H1 (cell line): ENCODE measurements at regions not wholly inside any gene's neighbourhood (a gene's known extent, or its start where the extent isn't known, plus 50 kb on each side); places are given as distances from the start of the nearest gene placed in this dataset.

ENCODE experiments used
- CTCF ChIA-PET: fragments of 300-600 bp; sonication (Branson Sonifier 250); formaldehyde crosslinking; loops from one replicate; lab custom pipeline; 2021; ENCODE audit not compliant: partially characterized antibody; lab: Charles Lee
- POLR2A ChIA-PET: fragments of 300-600 bp; sonication (Branson Sonifier 250); formaldehyde crosslinking; loops from one replicate; lab custom pipeline; 2021; ENCODE audit warnings: inconsistent platforms; ENCODE audit not compliant: partially characterized antibody; lab: Charles Lee
- DNase-seq, 2 experiments: peaks; one replicate each; pipeline versions ENCODE4 v3.0.0 to v3.0.0-alpha.2; 2010 to 2022; ENCODE audit warnings: low spot score in 2 of 2, low read depth in 1 of 2, mixed read lengths in 1 of 2
- FAIRE-seq: peaks from 2 replicates; lab custom pipeline; 2011; peaks lifted over from hg19 to GRCh38; lab: Jason Lieb, UNC
- H2AFZ ChIP-seq: 2 replicates; pipeline ENCODE4 v1.8.1; 2012; ENCODE audit warnings: low read length, inconsistent platforms
- H2AK5ac ChIP-seq: 2 replicates; pipeline ENCODE4 v1.6.1; 2013; ENCODE audit warnings: low read depth, low read length
- H2BK120ac ChIP-seq: replicated peaks from 2 replicates; pipeline ENCODE3; 2013; ENCODE audit warnings: low read depth, low read length, inconsistent platforms
- H2BK12ac ChIP-seq: 2 replicates; pipeline ENCODE4 v1.6.1; 2013; ENCODE audit warnings: low read depth, low read length
- H2BK15ac ChIP-seq: 2 replicates; pipeline ENCODE4 v1.6.1; 2013; ENCODE audit warnings: low read length
- H2BK20ac ChIP-seq: 2 replicates; pipeline ENCODE4 v1.6.1; 2013; ENCODE audit warnings: low read length
- H2BK5ac ChIP-seq: 2 replicates; pipeline ENCODE4 v1.6.1; 2013; ENCODE audit warnings: low read depth, low read length
- H3K14ac ChIP-seq: 2 replicates; pipeline ENCODE4 v1.6.1; 2013; ENCODE audit warnings: inconsistent platforms; ENCODE audit not compliant: insufficient read length
- H3K18ac ChIP-seq: 2 replicates; pipeline ENCODE4 v1.6.1; 2013; ENCODE audit warnings: low read length; ENCODE audit errors: extremely low read depth
- H3K23ac ChIP-seq: 2 replicates; pipeline ENCODE4 v1.6.1; 2013; ENCODE audit warnings: inconsistent platforms; ENCODE audit not compliant: insufficient read length
- H3K23me2 ChIP-seq: 2 replicates; pipeline ENCODE4 v1.6.1; 2013; ENCODE audit warnings: low read depth, low read length
- H3K27ac ChIP-seq: 2 replicates; pipeline ENCODE4 v1.6.1; 2011; ENCODE audit warnings: low read depth, low read length, inconsistent platforms
- H3K27me3 ChIP-seq, 4 experiments: replicated peaks in 1 of 4; 1 replicate in 1 of 4; 2 replicates in 3 of 4; pipeline versions ENCODE4 v1.6.1 to v1.8.1; 2011 to 2013; ENCODE audit warnings: low read length in 3 of 4, mild to moderate bottlenecking in 3 of 4, inconsistent platforms in 2 of 4, mixed read lengths in 2 of 4, moderate library complexity in 1 of 4; ENCODE audit not compliant: control insufficient read depth in 3 of 4, insufficient read depth in 3 of 4; ENCODE audit errors: extremely low read depth in 1 of 4
- H3K36me3 ChIP-seq, 4 experiments: 2 replicates each; pipeline versions ENCODE4 v1.6.1 to v1.8.1; 2011 to 2013; ENCODE audit warnings: mild to moderate bottlenecking in 4 of 4, low read length in 3 of 4, moderate library complexity in 2 of 4, control low read depth in 1 of 4, inconsistent platforms in 1 of 4; ENCODE audit not compliant: insufficient read depth in 4 of 4, control insufficient read depth in 2 of 4
- H3K4ac ChIP-seq: replicated peaks from 2 replicates; pipeline ENCODE3; 2013; ENCODE audit warnings: low read length, low read depth, mixed read lengths, inconsistent platforms; ENCODE audit not compliant: insufficient read length
- H3K4me1 ChIP-seq, 4 experiments: replicated peaks in 1 of 4; 1 replicate in 1 of 4; 2 replicates in 3 of 4; pipeline versions ENCODE4 v1.6.1 to v1.8.1; 2011 to 2013; ENCODE audit warnings: low read length in 3 of 4, inconsistent platforms in 2 of 4, mixed read lengths in 1 of 4; ENCODE audit not compliant: insufficient read depth in 4 of 4, control insufficient read depth in 3 of 4
- H3K4me2 ChIP-seq, 2 experiments: 2 replicates each; pipeline versions ENCODE4 v1.6.1 to v1.8.1; 2011 to 2013; ENCODE audit warnings: low read depth in 2 of 2, low read length in 2 of 2, control low read depth in 1 of 2, inconsistent platforms in 1 of 2, mild to moderate bottlenecking in 1 of 2; ENCODE audit not compliant: insufficient read depth in 1 of 2
- H3K4me3 ChIP-seq, 4 experiments: fragments of 200-600, 300-600 bp in 1 of 4; sonication (generic), shearing (Covaris generic), sonication (Bioruptor Twin) in 1 of 4; 2 replicates each; pipeline versions ENCODE4 v1.5.1 to v1.8.1; 2011 to 2016; ENCODE audit warnings: low read length in 4 of 4, low read depth in 3 of 4, control low read depth in 2 of 4, inconsistent platforms in 2 of 4, mild to moderate bottlenecking in 2 of 4, mixed read lengths in 1 of 4, moderate library complexity in 1 of 4; ENCODE audit not compliant: insufficient read depth in 2 of 4; ENCODE audit errors: extremely low read depth in 1 of 4
- H3K56ac ChIP-seq: replicated peaks from 2 replicates; pipeline ENCODE3; 2013; ENCODE audit warnings: low read depth, mild to moderate bottlenecking, mixed read lengths, low read length, inconsistent platforms; ENCODE audit not compliant: insufficient read length
- H3K79me1 ChIP-seq: 2 replicates; pipeline ENCODE4 v1.6.1; 2013; ENCODE audit warnings: low read depth, low read length, control low read depth
- H3K79me2 ChIP-seq, 2 experiments: 2 replicates each; pipeline versions ENCODE4 v1.6.1 to v1.8.1; 2012 to 2013; ENCODE audit warnings: low read length in 2 of 2, mild to moderate bottlenecking in 2 of 2, inconsistent platforms in 1 of 2; ENCODE audit not compliant: insufficient read depth in 2 of 2, control insufficient read depth in 1 of 2
- H3K9ac ChIP-seq, 4 experiments: replicated peaks in 1 of 4; 1 replicate in 1 of 4; 2 replicates in 3 of 4; pipeline versions ENCODE4 v1.6.1 to v1.8.1; 2011 to 2013; ENCODE audit warnings: low read depth in 3 of 4, low read length in 3 of 4, control low read depth in 2 of 4, mild to moderate bottlenecking in 2 of 4, moderate library complexity in 2 of 4, inconsistent platforms in 1 of 4; ENCODE audit errors: extremely low read depth in 1 of 4
- H3K9me3 ChIP-seq, 2 experiments: 2 replicates each; pipeline versions ENCODE4 v1.6.1 to v1.8.1; 2012 to 2013; ENCODE audit warnings: mild to moderate bottlenecking in 2 of 2, moderate library complexity in 2 of 2, control low read depth in 1 of 2, inconsistent platforms in 1 of 2, low read depth in 1 of 2, low read length in 1 of 2, mixed read lengths in 1 of 2; ENCODE audit not compliant: insufficient read depth in 2 of 2
- H4K20me1 ChIP-seq, 2 experiments: replicated peaks in 1 of 2; 2 replicates each; pipeline versions ENCODE3 to v1.8.1; 2011 to 2013; ENCODE audit warnings: inconsistent platforms in 2 of 2, low read length in 2 of 2, mild to moderate bottlenecking in 1 of 2; ENCODE audit not compliant: insufficient read depth in 2 of 2, control insufficient read depth in 1 of 2
- H4K5ac ChIP-seq: 2 replicates; pipeline ENCODE4 v1.6.1; 2013; ENCODE audit warnings: low read length, low read depth, mixed read lengths, inconsistent platforms; ENCODE audit not compliant: insufficient read length
- H4K8ac ChIP-seq: 2 replicates; pipeline ENCODE4 v1.8.0; 2013; ENCODE audit warnings: mild to moderate bottlenecking, moderate library complexity, low read length, inconsistent platforms; ENCODE audit not compliant: insufficient read depth; ENCODE audit errors: extremely low read depth
- H4K91ac ChIP-seq: replicated peaks from 2 replicates; pipeline ENCODE3; 2013; ENCODE audit warnings: low read length, mixed read lengths, inconsistent platforms; ENCODE audit not compliant: insufficient read length
- BACH1 ChIP-seq: IDR thresholded peaks from 2 replicates; pipeline ENCODE4 v1.6.1; 2012; ENCODE audit warnings: low read length, improper control_type of control experiment
- BCL11A ChIP-seq, 2 experiments: IDR thresholded peaks; one replicate each; pipeline ENCODE4 v1.6.1; 2011; ENCODE audit warnings: low read depth in 2 of 2, low read length in 2 of 2, mild to moderate bottlenecking in 2 of 2
- CBX8 ChIP-seq: fragments of 300-800, 300-1000 bp; sonication (generic); IDR thresholded peaks from 2 replicates; pipeline ENCODE4 v1.7.1; 2016; ENCODE audit warnings: low read depth, low read length, borderline replicate concordance
- CTBP2 ChIP-seq: IDR thresholded peaks from 2 replicates; pipeline ENCODE4 v1.7.0; 2011; ENCODE audit warnings: borderline replicate concordance, mild to moderate bottlenecking, moderate library complexity, mixed read lengths, low read length; ENCODE audit not compliant: insufficient read depth, insufficient read length
- SP2 ChIP-seq: IDR thresholded peaks from 2 replicates; pipeline ENCODE4 v1.6.1; 2012; ENCODE audit warnings: mild to moderate bottlenecking, low read length, inconsistent platforms
- SP4 ChIP-seq: IDR thresholded peaks from 2 replicates; pipeline ENCODE4 v1.6.1; 2012; ENCODE audit warnings: low read length, inconsistent platforms
- TAF1 ChIP-seq: IDR thresholded peaks from 2 replicates; pipeline ENCODE4 v1.6.1; 2011; ENCODE audit warnings: mild to moderate bottlenecking, low read depth, low read length
- TCF12 ChIP-seq: IDR thresholded peaks from 2 replicates; pipeline ENCODE4 v1.6.1; 2011; ENCODE audit warnings: low read depth, mild to moderate bottlenecking, low read length
- WGBS, 2 experiments: shearing (Covaris generic) in 1 of 2; methylation state at CpG; one replicate each; pipeline versions ENCODE4 v1.1.6 to v1.1.7; 2013 to 2015; ENCODE audit warnings: low lambda C conversion rate in 2 of 2, mixed read lengths in 2 of 2, inconsistent platforms in 1 of 2, low coverage in 1 of 2, missing lambda C conversion rate in 1 of 2; ENCODE audit not compliant: insufficient replicate concordance in 2 of 2, insufficient coverage in 1 of 2, insufficient read length in 1 of 2; ENCODE audit errors: extremely low coverage in 1 of 2, missing lambda C conversion rate in 1 of 2; 5-methylcytosine and 5-hydroxymethylcytosine counted together

- no peak for FAIRE-seq
- TF ChIP-seq SP4 (no peak), CBX8 (no peak), SP2 (no peak), TAF1 (no peak), TCF12 (no peak), CTBP2 (no peak), BACH1 (no peak), BCL11A (IDR thresholded peaks at IDR 0.05; ENCODE audit: low read depth in 2 of 2, low read length in 2 of 2) (no peak)
Observed at GRCh38 chr6:140849456-140849855, 1283.3 kb upstream of the GJE1 start.

More at GRCh38 chr6:140849456-140849855, 1283.3 kb upstream of the GJE1 start:
- WGBS, 2 experiments, result 92% methylated on average over 1 of the region's 1 CpG; no CpG with 5 or more reads in 1 of the 2 experiments
- Histone ChIP-seq H4K5ac (no peak overlapping the region), H3K18ac (no peak overlapping the region), H2BK20ac (no peak overlapping the region), H3K36me3 (no peaks in the 10 kb centered on the region), H3K56ac (no peak overlapping the region), H4K20me1 (no peaks in the 10 kb centered on the region), H3K14ac (no peak overlapping the region), H3K79me1 (no peaks in the 10 kb centered on the region), H4K8ac (no peak overlapping the region), H3K9ac (no peak overlapping the region), H3K4ac (no peak overlapping the region), H2AK5ac (no peak overlapping the region), H3K23ac (no peak overlapping the region), H3K4me1 (no peaks in the 10 kb centered on the region), H2BK120ac (no peak overlapping the region), H2BK12ac (no peak overlapping the region), H2AFZ (no peak overlapping the region; the same call in 1 of the 2 replicates), H3K4me2 (no peak overlapping the region), H3K79me2 (no peaks in the 10 kb centered on the region), H2BK5ac (no peak overlapping the region), H3K9me3 (no peaks in the 10 kb centered on the region), H3K4me3 (no peak overlapping the region), H3K27ac (no peak overlapping the region), H3K23me2 (no peaks in the 10 kb centered on the region; the same call in 1 of the 2 replicates), H2BK15ac (no peak overlapping the region), H3K27me3 (peaks cover 0 to 2% (median 0%) of the 10 kb centered on the region in 4 experiments; a peak in 1 of 7 replicates), H4K91ac (no peak overlapping the region)
- DNase-seq, result no peak
- ChIA-PET POLR2A (no interaction called here), CTCF (no interaction called here)
